ELF-1 (cell line): ENCODE measurements at regions not wholly inside any gene's neighbourhood (a gene's known extent, or its start where the extent isn't known, plus 50 kb on each side); places are given as distances from the start of the nearest gene placed in this dataset.
"Not testable (repeated sequence)": the region's sequence is repeated elsewhere in the genome, so short reads cannot be mapped to it uniquely, and the experiment has no call there.

Source experiments
- DNase-seq: peaks from one replicate; pipeline ENCODE4 v3.0.0-alpha.2; 2016; ENCODE audit warnings: low read depth, low spot score

- DNase-seq: no peak
Measured at GRCh38 chr16:35195864-35196216, 1736.4 kb downstream of the TP53TG3F start.

GRCh38 chr16:35196313-35196712 is 1736.9 kb downstream of the TP53TG3F start:
- DNase-seq: no peak

- DNase-seq: no peak
Measured at GRCh38 chr16:35197656-35198055, 1738.2 kb downstream of the TP53TG3F start.

- DNase-seq: no peak
Measured at GRCh38 chr16:35198223-35199199, 1739.1 kb downstream of the TP53TG3F start.

DNA sequence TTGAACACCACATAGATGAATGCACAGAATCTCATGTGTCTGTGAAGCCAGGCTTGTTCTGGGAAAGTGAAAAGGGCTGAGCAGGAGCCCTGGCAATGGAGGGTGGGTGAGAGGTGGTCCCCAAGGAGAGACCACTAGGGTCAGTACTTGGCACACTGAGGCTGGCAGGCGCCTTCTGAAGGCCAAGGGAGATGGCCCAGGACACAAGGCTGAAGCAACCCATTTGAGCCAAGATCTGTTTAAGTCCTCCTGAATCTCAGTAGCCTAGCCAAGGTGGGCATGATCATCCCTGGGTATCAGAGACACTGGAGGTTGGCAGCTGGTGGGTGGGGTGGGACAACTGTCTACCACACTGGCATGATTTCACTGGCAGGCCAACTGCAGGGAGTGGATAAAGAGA is 1741.2 kb downstream of the TP53TG3F start:
- DNase-seq: no peak

- no peak for DNase-seq
Measured at GRCh38 chr16:35201151-35201550, 1741.7 kb downstream of the TP53TG3F start.

GRCh38 chr16:35203636-35204035 is 1744.2 kb downstream of the TP53TG3F start:
- no peak for DNase-seq

GRCh38 chr16:35207059-35207999 is 1747.9 kb downstream of the TP53TG3F start:
- no peak for DNase-seq

DNA sequence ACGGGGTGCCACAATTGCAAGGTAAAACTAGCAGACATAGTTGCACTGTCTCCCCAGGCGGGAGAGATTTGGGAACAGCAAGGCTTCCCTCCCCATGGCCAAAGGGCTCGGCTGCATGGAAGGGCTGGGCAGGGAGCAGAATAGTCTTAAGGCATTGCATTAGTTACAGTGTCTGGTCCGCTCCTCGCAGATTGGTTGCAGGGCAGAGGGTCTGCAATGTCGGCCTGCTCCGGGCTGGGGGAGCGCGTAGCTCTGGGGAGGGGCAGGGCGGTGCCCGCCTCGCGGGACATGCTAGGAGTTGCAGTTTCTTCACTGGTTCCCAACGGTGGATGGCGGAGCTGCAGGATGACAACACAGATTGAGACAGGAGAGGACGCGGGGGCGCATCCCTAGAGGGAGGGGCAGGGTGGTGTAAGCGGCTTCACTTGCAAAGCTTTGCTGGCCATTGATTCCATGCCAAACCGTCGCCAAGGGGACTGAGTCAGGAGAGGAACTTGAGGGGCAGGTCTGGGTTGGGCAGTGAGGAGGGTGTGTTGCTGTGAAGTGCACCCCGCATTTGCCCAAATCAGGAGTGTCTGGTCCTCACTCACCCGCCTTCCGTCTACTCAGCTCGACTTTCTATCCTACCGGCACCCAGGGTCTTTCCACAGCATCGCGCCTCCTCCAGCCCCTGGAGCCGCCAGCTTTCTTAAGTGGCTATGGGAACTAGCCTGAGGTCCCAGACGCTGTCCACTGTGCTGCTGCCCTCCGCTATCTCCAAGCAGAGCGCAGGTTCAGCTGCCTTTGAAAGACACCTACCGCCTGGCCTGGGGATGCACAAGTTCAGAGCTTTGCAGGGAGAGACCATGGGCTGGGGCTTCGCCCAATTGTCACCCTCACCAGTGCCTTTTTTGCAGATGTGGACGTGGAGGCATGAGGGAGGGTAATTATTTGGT is 1748.9 kb downstream of the TP53TG3F start:
- DNase-seq: no peak

DNA sequence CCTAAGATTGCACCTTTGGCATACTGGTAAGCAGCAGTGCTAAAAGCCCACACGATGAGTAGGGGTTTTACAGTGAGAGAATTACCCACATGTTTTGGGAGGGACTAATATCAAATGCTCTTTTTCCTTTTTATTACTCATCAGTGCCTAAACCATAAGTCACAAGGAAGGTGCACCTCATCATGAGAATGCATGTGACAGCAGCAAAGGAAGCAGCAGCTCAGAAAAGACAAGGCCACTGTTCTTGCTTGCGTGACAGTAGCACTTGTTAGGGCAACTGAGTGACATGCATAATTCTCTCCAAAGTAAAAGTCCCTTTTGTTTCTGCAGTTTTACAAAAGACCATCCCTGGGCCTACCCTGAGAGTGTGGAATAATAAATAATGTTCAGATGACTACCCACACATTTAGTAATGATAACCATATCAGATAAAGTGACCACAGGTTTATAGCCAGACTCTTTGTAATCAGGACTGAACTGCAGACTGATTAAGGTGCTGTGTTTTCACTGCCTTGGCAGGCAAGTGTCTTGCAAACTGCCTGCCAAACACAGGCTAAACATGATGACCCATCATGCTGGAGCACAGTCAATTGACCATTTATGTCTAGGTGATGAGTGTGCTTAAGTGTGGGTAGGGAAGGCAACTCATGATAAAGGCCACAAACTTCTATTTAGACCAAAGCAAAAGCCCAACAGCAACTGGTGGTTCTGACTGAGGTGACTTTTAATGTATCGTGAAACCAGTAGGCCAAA is 1751.4 kb downstream of the TP53TG3F start:
- no peak for DNase-seq

- no peak for DNase-seq
Measured at GRCh38 chr16:35214840-35215239, 1755.4 kb downstream of the TP53TG3F start.

- DNase-seq: no peak
Measured at GRCh38 chr16:35215287-35215686, 1755.9 kb downstream of the TP53TG3F start.

DNA sequence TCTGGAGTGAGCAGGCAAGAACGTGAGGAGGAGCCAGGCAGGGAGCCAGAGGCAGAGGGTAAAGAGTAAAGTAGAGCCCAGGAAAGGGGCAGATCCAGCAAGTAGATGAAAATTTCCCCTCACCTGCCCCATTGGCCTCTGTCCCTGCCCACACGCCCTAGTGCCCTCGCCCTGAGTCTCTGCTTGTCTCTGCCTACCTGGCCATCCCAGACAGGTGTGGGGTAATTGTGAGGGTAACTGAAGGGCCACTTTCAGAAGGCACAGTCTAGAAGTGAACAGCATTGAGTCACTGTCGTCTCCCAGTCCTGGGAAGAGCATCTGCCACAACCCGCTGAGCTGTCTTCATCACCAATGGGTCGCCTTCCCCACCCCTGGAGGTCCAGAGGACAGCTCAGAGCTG is 1756.8 kb downstream of the TP53TG3F start:
- not testable (repeated sequence) for DNase-seq

DNA sequence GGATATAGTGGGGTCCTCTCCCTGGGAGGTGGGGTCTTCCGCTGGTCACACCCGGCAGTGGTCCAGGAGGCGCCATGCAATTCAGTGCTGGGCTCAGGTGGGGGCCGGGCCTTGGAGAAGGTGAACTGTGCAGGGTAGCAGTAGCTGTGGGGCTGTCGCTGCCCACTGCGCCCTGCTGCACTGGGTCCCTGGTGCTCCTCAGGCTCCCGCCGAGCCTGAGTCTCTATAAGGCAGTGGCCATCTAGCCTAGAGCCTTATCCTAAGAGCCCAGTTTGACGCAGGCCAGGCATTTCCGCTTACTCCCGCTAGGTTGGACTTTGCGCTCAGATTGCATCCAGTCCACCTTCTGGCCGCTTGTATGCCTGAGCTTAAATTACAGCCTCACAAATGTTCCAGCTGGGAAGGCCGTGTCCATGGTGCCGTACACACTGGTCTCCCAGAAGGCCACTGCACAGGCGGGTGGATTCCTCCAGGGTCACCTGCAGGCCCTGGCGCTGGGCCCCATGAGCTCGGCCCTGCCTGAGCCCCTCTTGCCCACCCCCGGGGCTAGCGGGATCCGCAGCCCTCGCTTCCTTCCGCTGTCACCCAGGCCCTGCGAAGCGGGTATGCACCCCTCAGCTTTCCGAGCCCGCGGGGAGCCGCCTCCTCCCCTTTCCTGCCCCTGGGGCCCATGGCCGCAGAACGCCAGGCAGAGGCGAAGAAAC is 1762.2 kb downstream of the TP53TG3F start:
- no peak for DNase-seq

GRCh38 chr16:35234679-35235078 is 1775.3 kb downstream of the TP53TG3F start:
- no peak for DNase-seq

GRCh38 chr16:35239561-35239960 is 1780.1 kb downstream of the TP53TG3F start:
- DNase-seq: no peak

GRCh38 chr16:35249051-35249450 is 1789.6 kb downstream of the TP53TG3F start:
- DNase-seq: no peak

DNA sequence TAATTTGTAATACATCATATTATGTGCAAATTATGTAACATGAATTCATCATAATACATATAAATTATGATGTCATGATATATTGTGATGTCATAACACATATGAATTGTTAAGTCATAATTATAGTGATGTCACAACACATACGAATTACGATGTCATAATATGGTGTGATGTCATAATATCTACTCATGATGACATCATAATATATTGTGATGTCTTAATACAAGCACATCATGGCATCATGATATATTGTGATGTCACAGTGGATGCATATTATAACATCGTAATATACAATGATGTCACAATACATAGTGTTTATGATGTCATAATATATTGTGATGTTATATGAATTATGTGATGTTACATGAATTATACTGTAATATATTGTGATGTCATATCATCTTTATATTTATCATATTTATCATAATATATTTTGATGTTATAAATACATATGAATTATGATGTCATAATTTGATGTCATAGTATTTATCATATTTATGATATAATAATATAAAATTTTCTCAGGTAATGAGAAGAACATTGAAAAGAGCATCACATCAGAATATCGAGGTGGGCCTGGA is 1793.0 kb downstream of the TP53TG3F start:
- no peak for DNase-seq

DNA sequence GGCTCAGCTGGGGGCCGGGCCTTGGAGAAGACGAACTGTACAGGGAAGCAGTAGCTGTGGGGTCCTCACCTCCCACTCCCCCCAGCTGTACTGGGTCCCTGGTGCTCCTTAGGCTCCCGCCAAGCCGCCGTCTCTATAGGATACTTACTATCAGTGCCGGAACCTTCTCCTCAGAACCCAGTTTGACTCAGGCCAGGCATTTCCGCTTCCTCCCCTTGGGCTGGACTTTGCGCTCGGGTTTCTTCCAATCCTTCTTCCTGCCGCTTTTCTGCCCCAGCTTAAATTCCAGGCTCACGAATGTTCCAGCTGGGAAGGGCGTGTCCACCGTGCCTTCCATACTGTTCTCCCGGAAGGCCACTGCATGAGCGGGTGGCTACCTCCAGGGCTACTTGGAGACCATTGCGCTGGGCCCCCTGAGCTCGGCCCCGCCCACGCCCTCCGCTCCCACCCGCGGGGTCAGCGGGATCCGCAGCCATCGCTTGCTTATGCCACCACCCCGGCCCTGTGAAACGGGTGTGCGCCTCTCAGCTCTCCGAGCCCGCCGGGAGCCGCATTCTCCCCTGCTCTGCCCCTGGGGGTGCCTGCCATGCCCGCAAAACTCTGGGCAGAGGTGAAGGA is 1795.9 kb downstream of the TP53TG3F start:
- no peak for DNase-seq
